SK-N-SH (cell line): ENCODE measurements at regions not wholly inside any gene's neighbourhood (a gene's known extent, or its start where the extent isn't known, plus 50 kb on each side); places are given as distances from the start of the nearest gene placed in this dataset.

ENCODE experiments used
- CTCF ChIP-seq: fragments of 200-600 bp; sonication (generic); IDR thresholded peaks from 2 replicates; pipeline ENCODE4 v1.6.1; 2017; ENCODE audit warnings: antibody characterized with exemption, mild to moderate bottlenecking, moderate library complexity
- EP300 ChIP-seq, 2 experiments: IDR thresholded peaks; 2 replicates each; pipeline versions ENCODE4 v1.4.0 to v1.6.1; 2012; ENCODE audit warnings: borderline replicate concordance in 1 of 2, low read depth in 1 of 2, low read length in 1 of 2
- JUND ChIP-seq: IDR thresholded peaks from 2 replicates; pipeline ENCODE4 v1.4.0; 2012
- RCOR1 ChIP-seq: fragments of 150-350 bp; IDR thresholded peaks from 2 replicates; pipeline ENCODE4 v1.6.1; 2017; ENCODE audit warnings: antibody characterized with exemption, low read length
- TF ChIP-seq, protein P1 (sequence below): IDR thresholded peaks from 2 replicates; pipeline ENCODE4 v1.6.1; 2012; ENCODE audit warnings: mild to moderate bottlenecking, low read depth, low read length, moderate library complexity

GRCh38 chr4:83923341-83923740 lies 387.4 kb downstream of the GPAT3 start:
- TF ChIP-seq CTCF (no peak), EP300 (IDR thresholded peaks at IDR 0.05; ENCODE audit: borderline replicate concordance in 1 of 2, low read depth in 1 of 2, low read length in 1 of 2) (no peak), JUND (no peak), RCOR1 (no peak)
- TF ChIP-seq, protein P1, sequence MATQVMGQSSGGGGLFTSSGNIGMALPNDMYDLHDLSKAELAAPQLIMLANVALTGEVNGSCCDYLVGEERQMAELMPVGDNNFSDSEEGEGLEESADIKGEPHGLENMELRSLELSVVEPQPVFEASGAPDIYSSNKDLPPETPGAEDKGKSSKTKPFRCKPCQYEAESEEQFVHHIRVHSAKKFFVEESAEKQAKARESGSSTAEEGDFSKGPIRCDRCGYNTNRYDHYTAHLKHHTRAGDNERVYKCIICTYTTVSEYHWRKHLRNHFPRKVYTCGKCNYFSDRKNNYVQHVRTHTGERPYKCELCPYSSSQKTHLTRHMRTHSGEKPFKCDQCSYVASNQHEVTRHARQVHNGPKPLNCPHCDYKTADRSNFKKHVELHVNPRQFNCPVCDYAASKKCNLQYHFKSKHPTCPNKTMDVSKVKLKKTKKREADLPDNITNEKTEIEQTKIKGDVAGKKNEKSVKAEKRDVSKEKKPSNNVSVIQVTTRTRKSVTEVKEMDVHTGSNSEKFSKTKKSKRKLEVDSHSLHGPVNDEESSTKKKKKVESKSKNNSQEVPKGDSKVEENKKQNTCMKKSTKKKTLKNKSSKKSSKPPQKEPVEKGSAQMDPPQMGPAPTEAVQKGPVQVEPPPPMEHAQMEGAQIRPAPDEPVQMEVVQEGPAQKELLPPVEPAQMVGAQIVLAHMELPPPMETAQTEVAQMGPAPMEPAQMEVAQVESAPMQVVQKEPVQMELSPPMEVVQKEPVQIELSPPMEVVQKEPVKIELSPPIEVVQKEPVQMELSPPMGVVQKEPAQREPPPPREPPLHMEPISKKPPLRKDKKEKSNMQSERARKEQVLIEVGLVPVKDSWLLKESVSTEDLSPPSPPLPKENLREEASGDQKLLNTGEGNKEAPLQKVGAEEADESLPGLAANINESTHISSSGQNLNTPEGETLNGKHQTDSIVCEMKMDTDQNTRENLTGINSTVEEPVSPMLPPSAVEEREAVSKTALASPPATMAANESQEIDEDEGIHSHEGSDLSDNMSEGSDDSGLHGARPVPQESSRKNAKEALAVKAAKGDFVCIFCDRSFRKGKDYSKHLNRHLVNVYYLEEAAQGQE, result no peak
